GM18498 (cell line): ENCODE measurements at regions not wholly inside any gene's neighbourhood (a gene's known extent, or its start where the extent isn't known, plus 50 kb on each side); places are given as distances from the start of the nearest gene placed in this dataset.

Source experiments
- ATAC-seq: cut with Tn5 transposase; IDR thresholded peaks from one replicate; pipeline ENCODE4 v1.9.1; 2021; ENCODE audit warnings: mild to moderate bottlenecking, moderate library complexity; ENCODE audit not compliant: unreplicated experiment

GRCh38 chr5:82416512-82416911 is 138.4 kb upstream of the RPS23 start:
- ATAC-seq = no peak

GRCh38 chr5:82414041-82414388 is 135.9 kb upstream of the RPS23 start:
- no peak for ATAC-seq

GRCh38 chr5:82413302-82414040 is 135.3 kb upstream of the RPS23 start:
- ATAC-seq = no peak

GRCh38 chr5:82408033-82408432 is 129.9 kb upstream of the RPS23 start:
- no peak for ATAC-seq

GRCh38 chr5:82406205-82406773 is 128.1 kb upstream of the RPS23 start:
- ATAC-seq = no peak

GRCh38 chr5:82405618-82406204 is 127.6 kb upstream of the RPS23 start:
- no peak for ATAC-seq

- no peak for ATAC-seq
These were observed 127.0 kb upstream of the RPS23 start for GRCh38 chr5:82405161-82405560.

GRCh38 chr5:82404382-82404945 is 126.3 kb upstream of the RPS23 start:
- no peak for ATAC-seq

GRCh38 chr5:82403724-82404123 is 125.6 kb upstream of the RPS23 start:
- ATAC-seq = no peak

- no peak for ATAC-seq
These were observed 124.9 kb upstream of the RPS23 start for GRCh38 chr5:82403026-82403425.

GRCh38 chr5:82399111-82399510 is 121.0 kb upstream of the RPS23 start:
- ATAC-seq = no peak

GRCh38 chr5:82397741-82398320 is 119.7 kb upstream of the RPS23 start:
- ATAC-seq = no peak

- no peak for ATAC-seq
These were observed 118.8 kb upstream of the RPS23 start for GRCh38 chr5:82396871-82397514.

GRCh38 chr5:82396396-82396795 is 118.2 kb upstream of the RPS23 start:
- no peak for ATAC-seq

- ATAC-seq = no peak
These were observed 115.8 kb upstream of the RPS23 start for GRCh38 chr5:82393951-82394350.

- no peak for ATAC-seq
These were observed 111.9 kb upstream of the RPS23 start for GRCh38 chr5:82390088-82390487.

- ATAC-seq = no peak
These were observed 111.2 kb upstream of the RPS23 start for GRCh38 chr5:82389347-82389746.

GRCh38 chr5:82388181-82388580 is 110.0 kb upstream of the RPS23 start:
- no peak for ATAC-seq

GRCh38 chr5:82387819-82388166 is 109.6 kb upstream of the RPS23 start:
- ATAC-seq = no peak

GRCh38 chr5:82387001-82387818 is 109.1 kb upstream of the RPS23 start:
- ATAC-seq = no peak

GRCh38 chr5:82386576-82386975 is 108.4 kb upstream of the RPS23 start:
- no peak for ATAC-seq
